SH-SY5Y (cell line): ENCODE measurements at regions not wholly inside any gene's neighbourhood (a gene's known extent, or its start where the extent isn't known, plus 50 kb on each side); places are given as distances from the start of the nearest gene placed in this dataset.

Experiments used
- GATA2 ChIP-seq: IDR thresholded peaks from 2 replicates; pipeline ENCODE4 v1.6.1; 2011; ENCODE audit warnings: mild to moderate bottlenecking, low read depth, low read length
- GATA3 ChIP-seq: IDR thresholded peaks from 2 replicates; pipeline ENCODE4 v1.6.1; 2011; ENCODE audit warnings: low read depth, mild to moderate bottlenecking, low read length, moderate library complexity

DNA sequence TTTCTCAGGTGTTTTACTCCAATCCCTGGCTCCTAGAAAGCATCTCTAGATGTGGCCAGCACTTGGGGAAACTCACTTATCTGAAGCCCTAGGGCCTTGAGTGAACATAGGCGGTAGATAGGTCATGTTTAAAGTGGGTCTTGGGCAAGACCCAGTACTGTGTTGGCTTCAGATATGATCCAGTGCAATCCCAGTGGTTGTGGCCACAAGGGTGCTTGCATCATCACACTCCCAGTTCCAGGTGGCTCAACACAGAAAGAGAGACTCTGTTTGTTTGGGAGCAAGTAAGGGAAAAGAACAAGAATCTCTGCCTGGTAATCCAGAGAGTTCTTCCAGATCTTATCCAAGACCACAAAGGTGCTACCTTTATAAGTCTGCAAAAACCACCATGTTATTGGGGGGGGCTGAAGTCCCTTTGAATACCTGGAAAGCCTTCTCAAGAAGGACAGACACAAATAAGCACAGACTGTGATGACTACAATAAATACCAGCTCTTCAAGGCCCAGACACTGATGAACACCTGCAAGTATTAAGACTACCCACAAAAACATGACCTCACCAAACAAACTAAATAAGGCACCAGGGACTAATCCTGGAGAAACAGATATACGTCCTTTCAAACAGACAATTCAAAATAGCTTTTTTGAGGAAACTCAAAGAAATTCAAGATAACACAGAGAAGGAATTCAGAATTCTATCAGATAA, 114.7 kb downstream of the LURAP1L start:
- no peak for TF ChIP-seq GATA2
- no peak for TF ChIP-seq GATA3
